UCSD-AML1 (cell line): ENCODE measurements at regions not wholly inside any gene's neighbourhood (a gene's known extent, or its start where the extent isn't known, plus 50 kb on each side); places are given as distances from the start of the nearest gene placed in this dataset.

ENCODE experiments used
- DNase-seq: peaks from one replicate; lab custom pipeline; 2025; ENCODE audit not compliant: unreplicated experiment; lab: John Stamatoyannopoulos, UW

- DNase-seq: no peak
These were observed 359.4 kb upstream of the RIOK2 start for GRCh38 chr5:97542469-97542868.

- no peak for DNase-seq
These were observed 360.1 kb upstream of the RIOK2 start for GRCh38 chr5:97543166-97543565.

- no peak for DNase-seq
These were observed 361.2 kb upstream of the RIOK2 start for GRCh38 chr5:97544240-97544639.

- DNase-seq: no peak
These were observed 361.6 kb upstream of the RIOK2 start for GRCh38 chr5:97544678-97545077.

- no peak for DNase-seq
These were observed 362.4 kb upstream of the RIOK2 start for GRCh38 chr5:97545446-97545845.

GRCh38 chr5:97545886-97546535 lies 363.0 kb upstream of the RIOK2 start:
- DNase-seq: no peak

GRCh38 chr5:97547430-97547829 lies 364.4 kb upstream of the RIOK2 start:
- DNase-seq: no peak

GRCh38 chr5:97547999-97548738 lies 365.1 kb upstream of the RIOK2 start:
- DNase-seq: no peak

GRCh38 chr5:97548739-97549080 lies 365.7 kb upstream of the RIOK2 start:
- no peak for DNase-seq

GRCh38 chr5:97549496-97549895 lies 366.4 kb upstream of the RIOK2 start:
- DNase-seq: no peak

GRCh38 chr5:97550164-97550563 lies 367.1 kb upstream of the RIOK2 start:
- DNase-seq: no peak

GRCh38 chr5:97550818-97551217 lies 367.8 kb upstream of the RIOK2 start:
- DNase-seq: no peak

GRCh38 chr5:97553604-97554452 lies 370.8 kb upstream of the RIOK2 start:
- no peak for DNase-seq

- DNase-seq: no peak
These were observed 372.1 kb upstream of the RIOK2 start for GRCh38 chr5:97554977-97555643.

- DNase-seq: no peak
These were observed 372.6 kb upstream of the RIOK2 start for GRCh38 chr5:97555644-97555981.

GRCh38 chr5:97559827-97560598 lies 377.0 kb upstream of the RIOK2 start:
- DNase-seq: no peak

- no peak for DNase-seq
These were observed 377.5 kb upstream of the RIOK2 start for GRCh38 chr5:97560599-97560993.

GRCh38 chr5:97563050-97563657 lies 380.1 kb upstream of the RIOK2 start:
- no peak for DNase-seq

- DNase-seq: no peak
These were observed 385.3 kb upstream of the RIOK2 start for GRCh38 chr5:97568382-97568781.

- DNase-seq: no peak
These were observed 387.2 kb upstream of the RIOK2 start for GRCh38 chr5:97570242-97570641.
